ENCODE measurements at regions not wholly inside any gene's neighbourhood (a gene's known extent, or its start where the extent isn't known, plus 50 kb on each side); places are given as distances from the start of the nearest gene placed in this dataset.

GRCh38 chr14:29097476-29097875, 330.9 kb downstream of the FOXG1 start:
- no peak overlapping the region for H3K56ac ChIP-seq (ENCODE audit: insufficient read length, low read depth, low read length)
- no peak overlapping the region for H2BK5ac ChIP-seq (ENCODE audit: insufficient read length, low read length)
- no peak overlapping the region for H3K18ac ChIP-seq (ENCODE audit: insufficient read length, low read depth, low read length)
- no peak overlapping the region for H3K14ac ChIP-seq (ENCODE audit: insufficient read depth, low read length)
- H2BK12ac ChIP-seq (ENCODE audit: insufficient read length, low read depth, low read length): no peak overlapping the region
- no peaks in the 10 kb centered on the region for H4K20me1 ChIP-seq (ENCODE audit: control insufficient read depth, insufficient read depth, insufficient read length)
- H3K4me1 Mint-ChIP-seq: peaks cover 0 to 3% of the 10 kb centered on the region in 2 experiments; a peak in 1 of 4 replicates
- H3K27me3 Mint-ChIP-seq (ENCODE audit: low read depth): no peaks in the 10 kb centered on the region
- no peaks in the 10 kb centered on the region for H3K79me1 ChIP-seq (ENCODE audit: insufficient read depth, low read depth, low read length, poor library complexity, severe bottlenecking)
- TF ChIP-seq, protein P1, sequence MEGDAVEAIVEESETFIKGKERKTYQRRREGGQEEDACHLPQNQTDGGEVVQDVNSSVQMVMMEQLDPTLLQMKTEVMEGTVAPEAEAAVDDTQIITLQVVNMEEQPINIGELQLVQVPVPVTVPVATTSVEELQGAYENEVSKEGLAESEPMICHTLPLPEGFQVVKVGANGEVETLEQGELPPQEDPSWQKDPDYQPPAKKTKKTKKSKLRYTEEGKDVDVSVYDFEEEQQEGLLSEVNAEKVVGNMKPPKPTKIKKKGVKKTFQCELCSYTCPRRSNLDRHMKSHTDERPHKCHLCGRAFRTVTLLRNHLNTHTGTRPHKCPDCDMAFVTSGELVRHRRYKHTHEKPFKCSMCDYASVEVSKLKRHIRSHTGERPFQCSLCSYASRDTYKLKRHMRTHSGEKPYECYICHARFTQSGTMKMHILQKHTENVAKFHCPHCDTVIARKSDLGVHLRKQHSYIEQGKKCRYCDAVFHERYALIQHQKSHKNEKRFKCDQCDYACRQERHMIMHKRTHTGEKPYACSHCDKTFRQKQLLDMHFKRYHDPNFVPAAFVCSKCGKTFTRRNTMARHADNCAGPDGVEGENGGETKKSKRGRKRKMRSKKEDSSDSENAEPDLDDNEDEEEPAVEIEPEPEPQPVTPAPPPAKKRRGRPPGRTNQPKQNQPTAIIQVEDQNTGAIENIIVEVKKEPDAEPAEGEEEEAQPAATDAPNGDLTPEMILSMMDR (conservative IDR thresholded peaks at IDR 0.05): no peak
- H2BK20ac ChIP-seq (ENCODE audit: low read depth, low read length, poor library complexity, severe bottlenecking): no peak overlapping the region
- no peaks in the 10 kb centered on the region for H3K9me3 ChIP-seq (ENCODE audit: control insufficient read depth, low read depth, low read length)
- H2AFZ ChIP-seq (ENCODE audit: low read length): no peak overlapping the region
- H3K79me2 ChIP-seq (ENCODE audit: insufficient read depth, low read length): no peaks in the 10 kb centered on the region
- DNase-seq: no peak
- no peaks in the 10 kb centered on the region for H3K23me2 ChIP-seq (ENCODE audit: insufficient read length, low read depth, low read length, poor library complexity, severe bottlenecking)
- H3K36me3 Mint-ChIP-seq (ENCODE audit: insufficient read depth in 1 of 3, low read depth in 3 of 3): peaks cover 0 to 8% (median 0%) of the 10 kb centered on the region in 3 experiments; a peak in 2 of 7 replicates
- H4K91ac ChIP-seq (ENCODE audit: insufficient read length, low read depth, low read length): no peak overlapping the region
- H3K9ac ChIP-seq (ENCODE audit: extremely low read depth, insufficient read length, low read length): no peak overlapping the region
- H3K4me1 ChIP-seq (ENCODE audit: insufficient read depth, low read length): no peaks in the 10 kb centered on the region
- no peak overlapping the region for H2BK120ac ChIP-seq (ENCODE audit: low read depth, low read length, poor library complexity, severe bottlenecking)
- H3K23ac ChIP-seq (ENCODE audit: insufficient read length, low read depth, low read length): no peak overlapping the region
- no CpG with 5 or more reads among the region's 1 CpG for WGBS (ENCODE audit: extremely low coverage, insufficient read length, low lambda C conversion rate)
- no peak overlapping the region for H3K27ac ChIP-seq (ENCODE audit: insufficient read length, low read depth, low read length)
- no peak overlapping the region for H2AK5ac ChIP-seq (ENCODE audit: insufficient read length, low read length)
- H3T11ph ChIP-seq (ENCODE audit: low read length): no peak overlapping the region
- H4K8ac ChIP-seq (replicated peaks; ENCODE audit: insufficient read length, low read depth, low read length): no peak overlapping the region
- H4K5ac ChIP-seq (ENCODE audit: insufficient read length, low read depth, low read length): no peak overlapping the region
- no peak overlapping the region for H3K27ac Mint-ChIP-seq
- no peaks in the 10 kb centered on the region for H3K27me3 ChIP-seq (ENCODE audit: insufficient read depth, low read length)
- H3K4ac ChIP-seq (ENCODE audit: low read depth, low read length): no peak overlapping the region
- no peak overlapping the region for H2BK15ac ChIP-seq (ENCODE audit: low read depth, low read length)
- no peak overlapping the region for H3K4me3 Mint-ChIP-seq
- no peak overlapping the region for H3K4me2 ChIP-seq (ENCODE audit: insufficient read depth, insufficient read length, low read length)
- no peaks in the 10 kb centered on the region for H3K9me3 Mint-ChIP-seq

Measured in H9 (cell line).